ENCODE measurements at regions not wholly inside any gene's neighbourhood (a gene's known extent, or its start where the extent isn't known, plus 50 kb on each side); places are given as distances from the start of the nearest gene placed in this dataset.
A peak's percentile ranks its signal among the peaks of the same experiment; 100 is the strongest.

GRCh38 chrX:42505016-42505415, 272.9 kb downstream of the PPP1R2C start:
- DNase-seq = no peak

GRCh38 chrX:42499620-42500019, 278.3 kb downstream of the PPP1R2C start:
- no peak for DNase-seq

- DNase-seq = no peak
These were observed 280.6 kb downstream of the PPP1R2C start for GRCh38 chrX:42497356-42497755.

GRCh38 chrX:42496239-42496638, 281.7 kb downstream of the PPP1R2C start:
- no peak for DNase-seq

GRCh38 chrX:42495139-42495538, 282.8 kb downstream of the PPP1R2C start:
- peak; percentile 4 to 17 for DNase-seq

- no peak for DNase-seq
These were observed 286.6 kb downstream of the PPP1R2C start for GRCh38 chrX:42491137-42491907.

GRCh38 chrX:42490111-42490510, 287.9 kb downstream of the PPP1R2C start:
- DNase-seq = no peak

GRCh38 chrX:42485601-42486000, 292.4 kb downstream of the PPP1R2C start:
- DNase-seq = no peak

- DNase-seq = no peak
These were observed 293.7 kb downstream of the PPP1R2C start for GRCh38 chrX:42484233-42484632.

- no peak for DNase-seq
These were observed 300.6 kb downstream of the PPP1R2C start for GRCh38 chrX:42477396-42477795.

GRCh38 chrX:42472727-42473126, 305.2 kb downstream of the PPP1R2C start:
- DNase-seq = no peak

- DNase-seq = no peak
These were observed 311.5 kb downstream of the PPP1R2C start for GRCh38 chrX:42466332-42467046.

- no peak for DNase-seq
These were observed 312.1 kb downstream of the PPP1R2C start for GRCh38 chrX:42465821-42466220.

GRCh38 chrX:42463706-42464490, 314.1 kb downstream of the PPP1R2C start:
- no peak for DNase-seq

- no peak for DNase-seq
These were observed 315.0 kb downstream of the PPP1R2C start for GRCh38 chrX:42462917-42463316.

GRCh38 chrX:42460706-42461105, 317.3 kb downstream of the PPP1R2C start:
- no peak for DNase-seq

GRCh38 chrX:42459735-42460134, 318.2 kb downstream of the PPP1R2C start:
- DNase-seq = no peak

GRCh38 chrX:42456176-42456700, 321.7 kb downstream of the PPP1R2C start:
- no peak for DNase-seq

GRCh38 chrX:42450228-42450627, 327.7 kb downstream of the PPP1R2C start:
- DNase-seq = no peak

- no peak for DNase-seq
These were observed 334.7 kb downstream of the PPP1R2C start for GRCh38 chrX:42443267-42443666.

- no peak for DNase-seq
These were observed 335.2 kb downstream of the PPP1R2C start for GRCh38 chrX:42442745-42443144.

GRCh38 chrX:42437211-42437610, 340.8 kb downstream of the PPP1R2C start:
- DNase-seq = no peak

- no peak for DNase-seq
These were observed 343.4 kb downstream of the PPP1R2C start for GRCh38 chrX:42434458-42435166.
